ENCODE measurements at regions not wholly inside any gene's neighbourhood (a gene's known extent, or its start where the extent isn't known, plus 50 kb on each side); places are given as distances from the start of the nearest gene placed in this dataset.

DNA sequence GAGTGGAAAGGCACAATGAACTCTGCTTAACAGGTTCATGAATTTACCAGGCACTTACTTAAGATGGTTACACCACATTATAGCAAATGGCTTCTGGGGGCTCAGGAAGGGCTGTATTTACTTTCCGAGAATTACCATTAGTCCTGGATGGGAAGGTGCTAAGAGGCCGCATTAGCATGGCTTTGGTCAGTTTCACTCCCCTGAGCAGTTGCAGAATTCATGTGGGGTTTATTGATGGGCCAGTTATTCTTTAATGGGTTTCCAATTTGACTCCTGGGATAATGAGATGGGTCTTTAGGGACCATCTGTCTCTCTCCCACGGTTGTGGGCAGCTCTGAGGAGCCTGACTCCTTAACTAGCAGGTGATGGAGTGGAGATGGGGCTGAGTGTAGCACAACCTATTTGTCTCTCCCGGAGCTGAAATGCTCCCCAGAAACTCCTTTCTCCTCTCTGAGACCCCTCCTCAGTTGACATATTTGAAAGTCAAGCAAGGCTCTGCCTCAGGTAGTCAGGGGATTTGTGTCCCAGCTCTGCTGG, 652.5 kb downstream of the HS3ST4 start:
- Histone ChIP-seq H3K9me3 (ENCODE audit: control insufficient read depth, insufficient read depth, low read length) (no peaks in the 10 kb centered on the region), H3K4me3 (ENCODE audit: low read length) (no peak overlapping the region), H3K79me2 (ENCODE audit: control insufficient read depth, low read length) (no peaks in the 10 kb centered on the region), H4K20me1 (ENCODE audit: control insufficient read depth, insufficient read depth, low read depth, low read length) (no peaks in the 10 kb centered on the region), H3K27me3 (ENCODE audit: control insufficient read depth, low read length) (no peaks in the 10 kb centered on the region), H3K27ac (ENCODE audit: low read depth, low read length) (no peak overlapping the region), H3K36me3 (ENCODE audit: control insufficient read depth, low read length) (no peaks in the 10 kb centered on the region), H3F3A (ENCODE audit: control insufficient read depth, insufficient read depth) (no peaks in the 10 kb centered on the region), H3K4me2 (ENCODE audit: low read length) (no peak overlapping the region), H3K4me1 (ENCODE audit: control insufficient read depth, low read length) (no peaks in the 10 kb centered on the region), H3K9me2 (replicated peaks; ENCODE audit: control insufficient read depth, low read length) (no peaks in the 10 kb centered on the region)
- TF ChIP-seq CTCF (IDR thresholded peaks at IDR 0.05; ENCODE audit: low read depth, low read length, poor library complexity, severe bottlenecking): no peak
- no peak for TF ChIP-seq EZH2phosphoT487 (IDR thresholded peaks at IDR 0.05; ENCODE audit: borderline replicate concordance, low read length)

GRCh38 chr16:26344976-26345375, 653.2 kb downstream of the HS3ST4 start:
- TF ChIP-seq EZH2phosphoT487 (IDR thresholded peaks at IDR 0.05; ENCODE audit: borderline replicate concordance, low read length): no peak
- no peak for TF ChIP-seq CTCF (IDR thresholded peaks at IDR 0.05; ENCODE audit: low read depth, low read length, poor library complexity, severe bottlenecking)
- H3K9me2 ChIP-seq (replicated peaks; ENCODE audit: control insufficient read depth, low read length): no peaks in the 10 kb centered on the region

DNA sequence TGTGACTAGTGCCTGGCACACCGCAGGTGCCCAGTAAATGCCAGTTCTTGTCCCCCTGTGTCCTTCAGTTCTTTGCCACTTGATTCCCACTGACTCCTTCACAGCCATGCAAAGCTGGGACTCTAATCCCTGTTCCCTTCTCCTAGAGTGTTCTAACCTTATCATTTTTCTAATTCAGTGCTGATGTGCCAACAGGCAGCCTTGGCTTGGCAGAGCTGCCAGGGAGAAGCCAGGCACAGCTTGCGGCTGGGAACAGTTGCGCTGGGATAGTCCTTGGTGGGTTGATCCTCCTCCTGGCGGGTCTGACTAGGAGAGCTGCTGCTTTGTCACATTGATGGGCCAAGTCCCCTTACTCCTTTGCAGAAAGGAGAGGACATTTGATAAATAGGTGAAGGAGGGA, 654.2 kb downstream of the HS3ST4 start:
- H3K27ac ChIP-seq (ENCODE audit: low read depth, low read length): no peak overlapping the region
- no peaks in the 10 kb centered on the region for H3F3A ChIP-seq (ENCODE audit: control insufficient read depth, insufficient read depth)
- no peak overlapping the region for H3K4me2 ChIP-seq (ENCODE audit: low read length)
- no peaks in the 10 kb centered on the region for H3K27me3 ChIP-seq (ENCODE audit: control insufficient read depth, low read length)
- no peaks in the 10 kb centered on the region for H3K9me2 ChIP-seq (replicated peaks; ENCODE audit: control insufficient read depth, low read length)
- H3K36me3 ChIP-seq (ENCODE audit: control insufficient read depth, low read length): no peaks in the 10 kb centered on the region
- TF ChIP-seq EZH2phosphoT487 (IDR thresholded peaks at IDR 0.05; ENCODE audit: borderline replicate concordance, low read length) (no peak), CTCF (IDR thresholded peaks at IDR 0.05; ENCODE audit: low read depth, low read length, poor library complexity, severe bottlenecking) (no peak)
- H3K4me3 ChIP-seq (ENCODE audit: low read length): no peak overlapping the region
- H3K79me2 ChIP-seq (ENCODE audit: control insufficient read depth, low read length): no peaks in the 10 kb centered on the region
- no peaks in the 10 kb centered on the region for H3K4me1 ChIP-seq (ENCODE audit: control insufficient read depth, low read length)
- H3K9me3 ChIP-seq (ENCODE audit: control insufficient read depth, insufficient read depth, low read length): no peaks in the 10 kb centered on the region
- no peaks in the 10 kb centered on the region for H4K20me1 ChIP-seq (ENCODE audit: control insufficient read depth, insufficient read depth, low read depth, low read length)

More at GRCh38 chr16:26344976-26345375, 653.2 kb downstream of the HS3ST4 start:
- H3K27me3 ChIP-seq (ENCODE audit: control insufficient read depth, low read length): no peaks in the 10 kb centered on the region
- no peak overlapping the region for H3K4me2 ChIP-seq (ENCODE audit: low read length)
- H3K4me3 ChIP-seq (ENCODE audit: low read length): no peak overlapping the region
- no peak overlapping the region for H3K27ac ChIP-seq (ENCODE audit: low read depth, low read length)
- H3K79me2 ChIP-seq (ENCODE audit: control insufficient read depth, low read length): no peaks in the 10 kb centered on the region
- H3K9me3 ChIP-seq (ENCODE audit: control insufficient read depth, insufficient read depth, low read length): no peaks in the 10 kb centered on the region
- no peaks in the 10 kb centered on the region for H3F3A ChIP-seq (ENCODE audit: control insufficient read depth, insufficient read depth)
- no peaks in the 10 kb centered on the region for H3K4me1 ChIP-seq (ENCODE audit: control insufficient read depth, low read length)
- H4K20me1 ChIP-seq (ENCODE audit: control insufficient read depth, insufficient read depth, low read depth, low read length): no peaks in the 10 kb centered on the region
- no peaks in the 10 kb centered on the region for H3K36me3 ChIP-seq (ENCODE audit: control insufficient read depth, low read length)
